Lower lobe of right lung (tissue), 2 donors: ENCODE measurements at regions not wholly inside any gene's neighbourhood (a gene's known extent, or its start where the extent isn't known, plus 50 kb on each side); places are given as distances from the start of the nearest gene placed in this dataset.

Experiments used
- ATAC-seq, 2 donors: fragments of 200-7000 bp; cut with Tn5 transposase; one replicate each; pipeline ENCODE4 v1.9.1; 2020 to 2022; ENCODE audit warnings: mild to moderate bottlenecking in 2 of 2, moderate library complexity in 2 of 2
- DNase-seq: peaks from one replicate; pipeline ENCODE4 v3.0.0-alpha.2; 2020
- H3K27ac ChIP-seq: fragments of 200-600 bp; one replicate; pipeline ENCODE4 v1.8.0; 2022
- H3K27me3 ChIP-seq: fragments of 200-600 bp; one replicate; pipeline ENCODE4 v1.8.0; 2022; ENCODE audit warnings: low read depth
- H3K36me3 ChIP-seq: fragments of 200-600 bp; one replicate; pipeline ENCODE4 v1.8.0; 2022; ENCODE audit warnings: mild to moderate bottlenecking
- H3K4me1 ChIP-seq: fragments of 200-600 bp; one replicate; pipeline ENCODE4 v1.8.0; 2022
- H3K4me3 ChIP-seq: fragments of 200-600 bp; one replicate; pipeline ENCODE4 v1.8.0; 2022; ENCODE audit warnings: mild to moderate bottlenecking
- H3K9me3 ChIP-seq: fragments of 200-600 bp; one replicate; pipeline ENCODE4 v1.8.0; 2022
- CTCF ChIP-seq: fragments of 200-600 bp; IDR thresholded peaks from one replicate; pipeline ENCODE4 v1.8.0; 2022; ENCODE audit warnings: antibody characterized with exemption, mild to moderate bottlenecking
- intact Hi-C: fragments of 100-400 bp; cut with DNase I; formaldehyde crosslinking; loops from one replicate; pipeline ENCODE4 v1.11.0; 2022
- donor health status: DM: no; HTN: yes; CAD: no; lungs with severe emphysema.

DNA sequence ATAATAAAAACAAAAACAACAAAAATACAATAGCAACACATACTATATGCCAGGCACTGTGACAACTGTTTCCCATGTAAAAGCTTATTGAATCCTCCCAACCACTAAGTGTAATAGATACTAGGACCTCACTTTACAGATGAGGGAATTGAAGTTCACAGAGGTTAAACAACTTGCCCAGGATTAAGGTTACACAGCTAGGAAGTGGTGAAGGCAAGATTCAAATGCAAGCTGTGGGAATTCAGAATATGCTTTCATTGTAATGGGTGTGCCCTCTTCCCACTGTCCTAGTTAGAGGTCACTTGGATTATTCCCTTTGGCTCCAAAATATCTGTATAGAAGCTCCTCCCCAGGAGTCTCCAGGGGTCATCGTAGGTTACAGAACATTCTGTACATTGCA is 231.1 kb downstream of the MREG start:
- intact Hi-C loops, result no loop called here
- no peak for ATAC-seq
- H3K27ac ChIP-seq, result no peak overlapping the region

DNA sequence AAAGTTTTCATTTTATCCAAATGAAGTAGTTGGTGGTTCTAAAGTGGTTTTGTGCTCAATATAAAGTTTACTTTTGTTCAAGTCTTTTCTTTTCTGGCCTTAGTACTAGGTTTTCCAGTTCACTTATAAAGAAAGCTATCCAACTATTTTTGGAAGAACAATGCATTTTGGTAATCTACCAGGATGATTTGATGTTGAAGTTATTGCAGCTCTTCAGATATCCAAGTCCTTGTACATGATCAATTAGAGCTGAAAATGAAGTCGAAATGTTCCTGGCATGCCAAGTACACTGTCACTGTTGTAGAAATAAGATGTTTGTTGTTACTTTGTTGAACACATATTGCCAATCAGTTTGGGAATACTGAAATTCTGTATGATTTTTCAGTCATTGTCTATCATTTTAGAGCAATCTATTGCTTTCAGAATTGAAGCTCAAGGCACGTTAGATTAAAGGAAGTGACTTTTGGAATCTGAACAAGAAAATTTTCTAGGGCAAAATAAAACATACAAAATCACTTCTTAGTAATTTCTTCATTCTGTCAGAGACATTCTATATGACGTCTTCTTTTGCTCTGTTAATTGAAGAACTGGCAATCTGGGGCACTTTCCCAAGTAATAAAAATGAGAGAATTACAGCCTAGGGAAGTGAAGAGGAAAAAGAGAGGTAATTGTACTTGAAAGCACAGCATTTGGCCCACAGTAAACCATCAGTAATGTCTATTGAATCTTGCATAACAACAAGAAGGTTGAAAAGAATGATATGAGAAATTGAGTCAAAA is 232.3 kb downstream of the MREG start:
- DNase-seq, result no peak
- H3K4me1 ChIP-seq, result no peaks in the 10 kb centered on the region
- no peaks in the 10 kb centered on the region for H3K27me3 ChIP-seq
- no peak for TF ChIP-seq CTCF
- H3K4me3 ChIP-seq, result no peak overlapping the region
- no peaks in the 10 kb centered on the region for H3K36me3 ChIP-seq
- ATAC-seq, result no peak
- H3K27ac ChIP-seq, result no peak overlapping the region
- H3K9me3 ChIP-seq, result no peaks in the 10 kb centered on the region
- intact Hi-C loops, result no loop called here

More for the DNA sequence above, 231.1 kb downstream of the MREG start:
- TF ChIP-seq CTCF, result no peak
- no peaks in the 10 kb centered on the region for H3K4me1 ChIP-seq
- H3K9me3 ChIP-seq, result no peaks in the 10 kb centered on the region
- H3K4me3 ChIP-seq, result no peak overlapping the region
- DNase-seq, result no peak
- H3K36me3 ChIP-seq, result no peaks in the 10 kb centered on the region
- H3K27me3 ChIP-seq, result no peaks in the 10 kb centered on the region

DNA sequence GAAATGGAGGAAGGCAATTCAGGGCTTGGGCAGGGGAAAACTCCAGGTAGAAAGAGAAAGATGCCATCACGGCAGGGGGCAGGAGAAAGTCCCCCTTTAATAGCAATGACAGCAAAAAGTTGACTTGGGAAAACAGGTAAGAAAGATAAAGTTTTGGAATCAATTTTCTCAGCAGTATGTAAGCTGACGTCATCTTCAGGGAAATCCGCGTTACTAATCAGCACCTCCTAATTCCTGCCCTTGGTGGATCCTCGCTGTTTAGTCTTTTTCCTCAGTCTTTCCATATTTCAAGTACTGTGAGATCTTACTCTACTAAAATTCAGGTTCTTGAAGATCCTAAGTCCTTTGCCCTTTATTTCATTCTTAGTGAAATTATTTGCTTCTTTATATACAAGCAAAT is 233.0 kb downstream of the MREG start:
- Histone ChIP-seq H3K27me3 (no peaks in the 10 kb centered on the region), H3K36me3 (no peaks in the 10 kb centered on the region), H3K4me1 (no peaks in the 10 kb centered on the region), H3K27ac (no peak overlapping the region), H3K9me3 (no peaks in the 10 kb centered on the region), H3K4me3 (no peak overlapping the region)
- no peak for TF ChIP-seq CTCF
- DNase-seq, result no peak
- ATAC-seq, result no peak
- intact Hi-C loops, result no loop called here

GRCh38 chr2:215779912-215780311 is 233.4 kb downstream of the MREG start:
- H3K4me1 ChIP-seq, result no peaks in the 10 kb centered on the region
- H3K27ac ChIP-seq, result no peak overlapping the region

GRCh38 chr2:215777465-215778044 is 235.8 kb downstream of the MREG start:
- Histone ChIP-seq H3K36me3 (no peaks in the 10 kb centered on the region), H3K4me3 (no peak overlapping the region), H3K9me3 (no peaks in the 10 kb centered on the region), H3K4me1 (no peaks in the 10 kb centered on the region), H3K27me3 (no peaks in the 10 kb centered on the region), H3K27ac (no peak overlapping the region)
- TF ChIP-seq CTCF, result no peak
- ATAC-seq (no peak), DNase-seq (no peak)
- intact Hi-C loops, result no loop called here

More at GRCh38 chr2:215779912-215780311, 233.4 kb downstream of the MREG start:
- TF ChIP-seq CTCF, result no peak
- no peaks in the 10 kb centered on the region for H3K27me3 ChIP-seq
- intact Hi-C loops, result no loop called here
- H3K4me3 ChIP-seq, result no peak overlapping the region
- H3K9me3 ChIP-seq, result no peaks in the 10 kb centered on the region
- no peaks in the 10 kb centered on the region for H3K36me3 ChIP-seq
- ATAC-seq (no peak), DNase-seq (no peak)
